NOMO-1 treated with DMSO at 0.1 percent for 48 hours (cell line): ENCODE measurements at regions not wholly inside any gene's neighbourhood (a gene's known extent, or its start where the extent isn't known, plus 50 kb on each side); places are given as distances from the start of the nearest gene placed in this dataset.

Source experiments
- DNase-seq: peaks from one replicate; lab custom pipeline; 2025; ENCODE audit not compliant: unreplicated experiment; lab: John Stamatoyannopoulos, UW

GRCh38 chr5:30957591-30957990, 235.9 kb upstream of the CDH6 start:
- DNase-seq = no peak

- no peak for DNase-seq
Observed at GRCh38 chr5:30956251-30956650, 237.2 kb upstream of the CDH6 start.

DNA sequence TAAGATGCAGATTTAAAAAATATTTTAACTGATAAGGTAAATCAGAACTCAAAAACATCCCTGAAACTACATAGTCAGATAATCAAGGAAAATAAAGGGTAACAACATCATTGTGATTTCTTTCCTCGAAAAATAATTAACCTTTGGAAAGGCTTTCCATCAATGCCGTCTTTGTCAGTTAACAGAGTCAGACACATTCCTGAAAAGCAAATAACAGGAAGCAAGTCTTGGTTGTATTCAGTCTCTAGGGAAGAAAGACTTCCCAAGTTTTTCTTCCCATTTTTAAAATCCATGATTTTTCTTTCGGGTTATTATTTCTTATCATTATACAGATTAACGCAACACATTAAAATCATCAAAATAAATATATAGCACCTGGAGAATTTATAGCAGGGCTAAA, 256.4 kb upstream of the CDH6 start:
- no peak for DNase-seq

- no peak for DNase-seq
Observed at GRCh38 chr5:30933599-30933998, 259.9 kb upstream of the CDH6 start.

DNA sequence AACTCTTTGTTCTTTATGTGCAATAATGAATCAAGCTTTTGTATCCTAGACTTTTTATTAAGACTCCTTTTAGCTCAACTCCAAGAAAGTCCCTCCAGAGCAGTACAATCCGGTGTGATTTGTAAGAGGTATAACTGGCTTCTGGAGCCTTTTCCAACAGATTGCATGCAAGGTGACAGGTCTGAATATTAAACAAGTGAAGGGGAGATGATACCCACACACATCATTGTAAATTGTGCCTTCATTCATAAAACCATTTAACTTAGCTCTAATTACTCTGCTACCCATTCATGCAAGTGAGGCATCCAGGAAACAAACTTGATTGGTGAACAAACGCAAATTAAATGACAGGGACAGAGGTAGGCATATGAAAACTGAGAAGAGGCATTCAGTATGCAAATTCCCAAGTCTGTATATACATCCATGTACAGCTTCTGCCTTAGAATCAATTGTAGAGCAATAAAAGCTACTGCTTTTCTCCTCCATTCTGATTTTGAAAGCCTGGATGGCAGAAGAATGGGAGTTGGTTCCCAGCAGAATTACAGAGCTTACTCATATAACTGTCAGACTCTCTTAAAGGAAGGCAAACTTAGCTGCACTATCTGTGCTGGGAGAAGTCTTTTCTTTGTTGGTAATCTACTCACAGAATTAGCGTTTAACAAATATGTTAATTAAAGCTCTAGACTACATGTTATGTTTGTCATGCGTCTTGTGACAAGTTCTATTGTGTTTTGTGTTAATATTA, 261.0 kb upstream of the CDH6 start:
- no peak for DNase-seq

DNA sequence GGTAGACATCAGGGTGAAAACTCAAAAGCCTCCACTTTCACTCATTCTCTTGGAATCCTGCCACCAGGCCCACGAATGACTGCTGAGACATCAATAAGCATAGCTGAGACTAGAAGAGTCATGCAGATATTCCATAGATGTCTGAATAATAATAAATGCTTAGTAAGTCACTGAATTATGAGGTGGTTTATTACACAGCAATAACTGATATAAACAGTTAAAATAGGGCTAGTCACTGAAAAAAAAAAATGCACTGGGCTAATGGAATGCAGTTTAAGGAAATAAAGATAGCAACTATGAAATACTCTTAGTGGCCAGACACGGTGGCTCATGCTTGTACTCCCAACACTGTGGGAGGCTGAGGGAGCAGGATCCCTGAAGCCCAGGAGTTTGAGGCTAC, 262.8 kb upstream of the CDH6 start:
- no peak for DNase-seq

GRCh38 chr5:30928956-30929355, 264.5 kb upstream of the CDH6 start:
- DNase-seq = no peak

- no peak for DNase-seq
Observed at GRCh38 chr5:30926218-30926617, 267.3 kb upstream of the CDH6 start.

DNA sequence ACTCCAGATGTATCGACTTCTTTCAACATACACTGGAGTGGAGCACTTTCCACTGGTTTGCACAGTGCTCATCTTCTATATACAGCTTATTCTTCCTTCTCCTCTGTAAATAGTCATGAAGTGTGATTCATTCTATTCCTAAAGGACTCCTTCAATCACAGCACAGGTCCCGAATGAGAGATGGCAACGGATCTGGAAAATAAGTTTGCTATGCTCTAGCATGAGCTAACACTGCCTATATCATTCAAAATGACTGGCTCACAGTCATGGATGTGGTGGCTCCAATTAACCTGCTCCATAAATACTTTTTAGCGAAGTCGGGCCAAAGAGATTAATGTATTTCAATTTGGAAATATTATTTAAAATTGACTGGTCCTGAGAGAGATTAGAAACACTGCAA, 272.1 kb upstream of the CDH6 start:
- DNase-seq = no peak

DNA sequence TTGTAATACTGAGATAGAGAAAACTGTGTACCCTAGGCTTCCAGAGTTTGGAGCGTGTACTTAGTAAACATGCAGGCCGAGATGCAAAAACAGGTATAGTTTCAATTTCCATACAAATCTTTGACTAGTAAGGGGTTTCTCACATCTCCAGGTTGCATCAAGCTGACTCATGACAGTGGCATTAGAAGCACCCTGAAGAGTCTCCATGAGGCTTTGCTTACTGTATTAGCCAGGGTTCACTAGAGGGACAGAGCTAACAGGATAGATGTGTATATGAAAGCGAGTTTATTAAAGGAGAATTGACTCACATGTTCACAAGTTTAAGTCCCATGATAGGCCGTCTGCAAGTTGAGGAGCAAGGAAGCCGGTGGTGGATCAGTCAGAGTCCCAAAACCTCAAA, 275.3 kb upstream of the CDH6 start:
- DNase-seq = no peak

- no peak for DNase-seq
Observed at GRCh38 chr5:30908356-30908755, 285.1 kb upstream of the CDH6 start.

DNA sequence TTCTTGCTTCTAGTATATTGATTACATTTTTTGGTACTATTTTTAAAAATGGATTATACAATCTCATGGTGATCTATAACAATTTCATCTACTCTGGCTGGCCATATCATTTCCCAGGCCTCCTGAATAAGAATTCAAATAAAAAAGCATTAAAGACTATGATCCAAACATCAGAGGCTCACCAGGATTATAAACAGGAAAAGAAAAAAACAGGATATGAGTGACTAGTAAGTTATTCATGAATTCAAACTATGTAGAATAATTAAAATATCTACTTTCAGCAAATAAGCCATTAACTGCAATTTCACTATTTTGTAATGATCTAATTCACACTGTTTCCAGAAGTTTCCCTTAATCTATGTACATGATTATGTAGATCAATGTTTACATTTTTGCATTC, 293.1 kb upstream of the CDH6 start:
- no peak for DNase-seq

DNA sequence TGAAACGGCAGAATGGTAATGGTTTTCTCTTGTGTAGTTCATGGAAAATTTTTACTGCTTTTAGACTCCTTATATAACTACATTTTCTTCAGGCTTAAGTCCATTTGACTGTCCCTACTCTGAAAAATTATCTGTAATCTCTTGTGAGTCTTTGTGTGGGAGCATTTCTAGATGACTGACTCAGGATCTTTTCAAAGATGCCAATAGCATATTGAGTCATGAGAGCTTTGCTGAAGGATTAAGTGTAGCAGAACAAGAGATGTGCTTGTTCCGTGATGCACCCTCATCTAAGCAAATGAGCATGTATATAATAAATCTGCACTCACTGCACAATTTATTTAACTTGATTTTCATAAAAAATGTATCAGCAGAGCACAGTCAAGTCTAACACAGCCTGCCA, 298.7 kb upstream of the CDH6 start:
- DNase-seq = no peak

GRCh38 chr5:30891660-30892059, 301.8 kb upstream of the CDH6 start:
- no peak for DNase-seq

DNA sequence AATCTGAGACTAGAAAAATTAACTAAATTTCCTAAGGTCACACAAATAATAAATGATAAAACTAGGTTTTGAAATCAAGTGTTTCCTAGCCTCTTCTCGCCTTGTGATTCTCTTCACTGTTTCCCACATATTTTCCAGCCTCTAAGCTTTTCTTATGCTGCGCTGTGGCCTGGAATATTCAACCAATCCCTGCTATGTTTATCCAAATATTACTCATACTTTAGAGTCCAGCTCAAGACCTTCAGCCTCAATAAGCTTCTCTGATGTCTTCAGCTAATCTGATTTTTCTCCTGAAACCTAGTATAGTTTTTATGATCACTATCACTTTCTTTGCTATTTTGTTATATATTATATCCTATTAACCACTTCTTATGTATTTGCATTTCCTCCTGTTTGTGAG, 303.1 kb upstream of the CDH6 start:
- no peak for DNase-seq

DNA sequence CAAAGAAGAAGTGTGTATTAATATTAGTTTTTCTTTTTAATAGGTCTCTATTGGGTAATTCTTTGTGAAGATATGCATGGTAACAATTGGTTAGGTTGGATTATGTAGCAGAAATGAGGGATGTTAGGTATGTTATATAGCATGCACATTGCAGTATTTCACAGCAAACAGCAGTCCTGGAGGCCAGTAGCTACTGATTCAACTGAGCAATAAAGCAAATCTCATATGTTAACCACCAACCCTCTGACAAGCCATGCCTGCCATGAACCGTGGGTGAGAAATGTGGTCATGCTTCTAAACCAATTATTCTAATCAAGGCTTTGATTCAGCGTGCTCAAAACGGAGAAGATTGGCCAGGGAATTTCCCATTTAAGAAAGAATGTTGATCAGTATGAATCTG, 313.0 kb upstream of the CDH6 start:
- no peak for DNase-seq

- DNase-seq = no peak
Observed at GRCh38 chr5:30879887-30880286, 313.6 kb upstream of the CDH6 start.

DNA sequence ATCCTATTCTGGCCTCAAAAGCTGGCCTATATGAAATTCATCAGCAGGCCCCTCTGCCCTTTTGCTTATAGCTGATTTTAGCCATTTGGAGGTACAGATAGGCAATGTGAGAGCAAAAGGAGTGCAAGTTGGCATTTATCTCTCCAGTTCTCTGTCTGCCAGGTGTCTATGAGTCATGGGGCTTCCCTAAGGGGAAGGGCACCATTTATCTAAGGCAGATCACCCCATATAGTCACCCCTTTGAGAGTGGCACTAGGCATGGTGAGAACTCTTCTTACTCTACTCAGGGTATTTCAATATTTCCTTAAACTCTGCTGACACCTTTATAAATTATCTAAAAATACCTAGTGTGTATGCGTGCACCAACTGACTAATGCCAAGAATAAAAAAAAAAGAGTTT, 314.7 kb upstream of the CDH6 start:
- DNase-seq = no peak

DNA sequence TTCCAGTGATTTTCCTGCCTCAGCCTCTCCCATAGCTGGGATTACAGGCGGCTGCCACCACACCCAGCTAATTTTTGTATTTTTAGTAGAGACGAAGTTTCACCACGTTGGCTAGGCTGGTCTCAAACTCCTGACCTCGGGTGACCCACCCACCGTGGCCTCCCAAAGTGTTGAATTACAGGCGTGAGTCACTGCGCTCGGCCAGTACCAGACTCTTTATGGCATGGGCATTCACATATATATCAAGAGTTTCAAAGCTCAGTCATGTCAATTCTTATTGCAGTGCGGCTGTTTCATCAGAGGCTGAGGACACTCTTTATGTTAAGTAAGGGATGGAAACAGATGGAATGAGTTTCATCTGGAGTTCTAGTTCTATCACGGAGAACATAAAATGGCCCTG, 315.2 kb upstream of the CDH6 start:
- DNase-seq = no peak

- no peak for DNase-seq
Observed at GRCh38 chr5:30874241-30875034, 319.0 kb upstream of the CDH6 start.

GRCh38 chr5:30871196-30871595, 322.3 kb upstream of the CDH6 start:
- no peak for DNase-seq

- no peak for DNase-seq
Observed at GRCh38 chr5:30867711-30868110, 325.8 kb upstream of the CDH6 start.

- no peak for DNase-seq
Observed at GRCh38 chr5:30866142-30866541, 327.3 kb upstream of the CDH6 start.
